T-helper 1 cell treated with Interleukin-12 subunit alpha and Interleukin-12 subunit beta and Interleukin-4 antibody, amounts not matched to agents 30 ng/mL and 1 ng/mL, for 36 hours (primary cell): ENCODE measurements at regions not wholly inside any gene's neighbourhood (a gene's known extent, or its start where the extent isn't known, plus 50 kb on each side); places are given as distances from the start of the nearest gene placed in this dataset.

ENCODE experiments used
- intact Hi-C: fragments of 100-400 bp; cut with micrococcal nuclease; formaldehyde crosslinking; loops from one replicate; pipeline ENCODE4 v1.15.1; 2024

- intact Hi-C loops = no loop called here
Measured at GRCh38 chr4:166341992-166342391, 469.0 kb downstream of the TLL1 start.

- intact Hi-C loops = no loop called here
Measured at GRCh38 chr4:166363198-166363597, 490.2 kb downstream of the TLL1 start.

GRCh38 chr4:166366012-166366411, 493.0 kb downstream of the TLL1 start:
- intact Hi-C loops = no loop called here

GRCh38 chr4:166377578-166377977, 504.5 kb downstream of the TLL1 start:
- intact Hi-C loops = no loop called here

- intact Hi-C loops = no loop called here
Measured at GRCh38 chr4:166386491-166387360, 513.7 kb downstream of the TLL1 start.

GRCh38 chr4:166391501-166391900, 518.5 kb downstream of the TLL1 start:
- intact Hi-C loops = no loop called here

GRCh38 chr4:166399021-166399420, 526.0 kb downstream of the TLL1 start:
- intact Hi-C loops = no loop called here

- intact Hi-C loops = no loop called here
Measured at GRCh38 chr4:166400270-166400894, 527.3 kb downstream of the TLL1 start.

GRCh38 chr4:166413356-166413755, 540.3 kb downstream of the TLL1 start:
- intact Hi-C loops = no loop called here

GRCh38 chr4:166414431-166414830, 541.4 kb downstream of the TLL1 start:
- intact Hi-C loops = no loop called here

- intact Hi-C loops = no loop called here
Measured at GRCh38 chr4:166415749-166416148, 542.7 kb downstream of the TLL1 start.

GRCh38 chr4:166421556-166422156, 548.6 kb downstream of the TLL1 start:
- intact Hi-C loops = no loop called here

GRCh38 chr4:166422475-166422874, 549.4 kb downstream of the TLL1 start:
- intact Hi-C loops = no loop called here

GRCh38 chr4:166426300-166426863, 553.3 kb downstream of the TLL1 start:
- intact Hi-C loops = no loop called here

- intact Hi-C loops = no loop called here
Measured at GRCh38 chr4:166432125-166432524, 559.1 kb downstream of the TLL1 start.

- intact Hi-C loops = no loop called here
Measured at GRCh38 chr4:166432842-166433241, 559.8 kb downstream of the TLL1 start.

GRCh38 chr4:166435449-166435848, 562.4 kb downstream of the TLL1 start:
- intact Hi-C loops = no loop called here

- intact Hi-C loops = no loop called here
Measured at GRCh38 chr4:166458756-166459155, 585.7 kb downstream of the TLL1 start.

GRCh38 chr4:166459621-166460020, 586.6 kb downstream of the TLL1 start:
- intact Hi-C loops = no loop called here

GRCh38 chr4:166460769-166461550, 587.9 kb downstream of the TLL1 start:
- intact Hi-C loops = no loop called here

GRCh38 chr4:166481055-166481454, 608.0 kb downstream of the TLL1 start:
- intact Hi-C loops = no loop called here
